ENCODE measurements at regions not wholly inside any gene's neighbourhood (a gene's known extent, or its start where the extent isn't known, plus 50 kb on each side); places are given as distances from the start of the nearest gene placed in this dataset.

DNA sequence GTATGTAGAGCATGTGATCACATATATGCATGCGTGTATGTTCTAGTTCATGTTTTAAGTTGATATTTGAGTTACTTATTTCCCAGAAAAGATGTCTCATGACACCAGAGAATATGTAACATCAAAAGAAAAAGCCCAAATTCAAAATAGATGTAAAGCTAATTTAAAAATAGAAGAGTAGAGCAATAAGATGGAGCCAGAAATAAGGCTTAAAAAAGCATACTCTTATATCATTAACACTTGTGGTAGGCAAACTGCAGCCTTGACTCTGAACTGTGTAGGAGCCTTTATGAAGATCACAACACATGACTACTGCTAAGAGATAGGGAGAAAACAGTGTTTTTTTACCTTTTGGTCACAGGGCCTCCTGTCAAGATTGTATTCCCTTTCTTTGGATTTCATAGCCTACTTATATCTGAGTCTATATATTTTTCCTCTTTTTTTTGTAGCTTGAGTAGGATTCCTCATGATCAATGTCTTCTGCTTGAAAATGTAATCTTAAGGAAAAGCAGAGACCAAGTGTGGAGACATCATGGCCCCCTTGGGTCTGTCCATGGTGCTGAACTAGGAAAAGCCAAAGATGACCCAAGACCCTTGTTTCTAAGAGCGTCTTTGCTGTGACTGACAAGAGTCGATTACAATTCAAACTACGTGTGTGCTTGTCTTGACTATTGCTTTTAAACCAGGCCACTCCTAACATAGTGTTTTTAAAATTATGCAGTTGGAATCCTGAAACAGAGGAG lies 390.4 kb downstream of the SHISA9 start:
- TF ChIP-seq, protein P1, sequence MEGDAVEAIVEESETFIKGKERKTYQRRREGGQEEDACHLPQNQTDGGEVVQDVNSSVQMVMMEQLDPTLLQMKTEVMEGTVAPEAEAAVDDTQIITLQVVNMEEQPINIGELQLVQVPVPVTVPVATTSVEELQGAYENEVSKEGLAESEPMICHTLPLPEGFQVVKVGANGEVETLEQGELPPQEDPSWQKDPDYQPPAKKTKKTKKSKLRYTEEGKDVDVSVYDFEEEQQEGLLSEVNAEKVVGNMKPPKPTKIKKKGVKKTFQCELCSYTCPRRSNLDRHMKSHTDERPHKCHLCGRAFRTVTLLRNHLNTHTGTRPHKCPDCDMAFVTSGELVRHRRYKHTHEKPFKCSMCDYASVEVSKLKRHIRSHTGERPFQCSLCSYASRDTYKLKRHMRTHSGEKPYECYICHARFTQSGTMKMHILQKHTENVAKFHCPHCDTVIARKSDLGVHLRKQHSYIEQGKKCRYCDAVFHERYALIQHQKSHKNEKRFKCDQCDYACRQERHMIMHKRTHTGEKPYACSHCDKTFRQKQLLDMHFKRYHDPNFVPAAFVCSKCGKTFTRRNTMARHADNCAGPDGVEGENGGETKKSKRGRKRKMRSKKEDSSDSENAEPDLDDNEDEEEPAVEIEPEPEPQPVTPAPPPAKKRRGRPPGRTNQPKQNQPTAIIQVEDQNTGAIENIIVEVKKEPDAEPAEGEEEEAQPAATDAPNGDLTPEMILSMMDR (IDR thresholded peaks at IDR 0.05) = no peak
- no peak for TF ChIP-seq EP300 (IDR thresholded peaks at IDR 0.05)
- TF ChIP-seq POLR2A (IDR thresholded peaks at IDR 0.05) = no peak

All from stomach (tissue), 4 donors.